NCI-H2029 treated with DMSO at 0.1 percent for 48 hours (cell line): ENCODE measurements at regions not wholly inside any gene's neighbourhood (a gene's known extent, or its start where the extent isn't known, plus 50 kb on each side); places are given as distances from the start of the nearest gene placed in this dataset.
A peak's percentile ranks its signal among the peaks of the same experiment; 100 is the strongest.
"Not testable (repeated sequence)": the region's sequence is repeated elsewhere in the genome, so short reads cannot be mapped to it uniquely, and the experiment has no call there.

Experiments
- DNase-seq: peaks from one replicate; lab custom pipeline; 2025; lab: John Stamatoyannopoulos, UW

DNA sequence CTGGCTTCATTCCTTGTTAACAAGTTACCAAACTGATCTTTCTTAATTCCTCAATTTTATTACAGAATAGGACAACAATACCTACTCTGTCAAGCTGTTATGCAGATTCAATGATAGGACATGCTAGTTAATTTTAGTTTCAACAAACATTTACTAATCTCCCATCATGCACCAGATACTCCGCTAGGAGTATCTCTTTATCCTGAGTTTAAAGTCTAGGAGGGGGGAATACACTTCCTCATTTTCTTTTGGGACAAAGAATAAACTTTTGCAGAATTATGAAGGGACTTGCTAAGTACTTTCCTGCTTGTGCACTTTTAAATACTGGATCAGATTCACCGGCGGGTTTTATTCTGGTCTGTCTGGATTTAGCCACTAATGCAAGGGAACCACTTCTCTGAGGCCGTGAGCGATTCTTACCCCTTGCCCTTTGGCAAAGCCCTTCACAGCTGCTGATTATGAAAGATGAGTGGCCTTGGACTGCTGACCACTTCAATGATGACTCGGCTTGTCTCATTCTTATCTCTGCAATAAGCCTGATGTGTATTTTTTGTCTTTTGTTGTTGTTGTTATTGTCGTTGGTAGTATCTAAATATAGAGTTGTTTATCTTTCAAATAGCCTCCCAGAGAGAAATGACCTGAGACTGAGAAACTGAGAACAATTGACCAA lies 73.9 kb downstream of the RMI1 start:
- DNase-seq, result no peak

DNA sequence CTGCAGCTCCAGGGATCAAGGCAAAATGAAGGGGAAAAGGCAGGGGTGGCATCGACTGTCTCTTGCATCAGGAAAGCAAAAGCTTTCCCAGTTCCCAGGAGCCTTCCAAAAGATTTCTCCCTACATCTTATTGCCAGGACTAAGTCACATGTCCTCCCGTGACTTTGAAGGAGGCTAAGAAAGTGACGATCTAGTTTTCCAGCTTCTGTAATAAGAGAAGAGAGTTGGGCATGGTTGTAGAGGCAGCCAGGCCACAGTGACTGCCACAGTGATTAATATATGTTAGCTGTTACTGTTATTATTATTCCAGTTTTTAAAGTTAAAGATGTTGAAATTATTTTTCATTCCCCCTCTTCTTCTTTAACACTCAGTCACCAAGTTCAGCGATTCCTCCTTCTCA lies 77.1 kb downstream of the RMI1 start:
- no peak for DNase-seq

DNA sequence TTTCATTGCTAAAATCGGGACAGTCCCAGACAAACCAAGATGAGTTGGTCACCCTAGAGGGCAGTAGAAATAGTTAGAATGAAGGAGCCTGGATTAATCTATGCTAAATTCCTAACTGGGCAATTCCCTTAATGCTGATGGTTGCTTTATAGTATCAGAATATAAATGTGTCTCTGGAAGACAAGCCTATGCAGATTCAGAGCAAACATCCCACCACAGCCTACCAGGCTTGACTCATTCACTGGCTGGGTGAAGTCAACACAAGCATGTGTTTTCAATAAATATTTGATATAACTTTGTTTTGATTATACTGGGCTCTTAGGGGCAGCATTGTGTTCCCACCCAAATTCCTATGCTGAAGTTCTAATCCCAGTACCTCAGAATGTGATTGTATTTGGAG lies 79.3 kb downstream of the RMI1 start:
- DNase-seq, result no peak

DNA sequence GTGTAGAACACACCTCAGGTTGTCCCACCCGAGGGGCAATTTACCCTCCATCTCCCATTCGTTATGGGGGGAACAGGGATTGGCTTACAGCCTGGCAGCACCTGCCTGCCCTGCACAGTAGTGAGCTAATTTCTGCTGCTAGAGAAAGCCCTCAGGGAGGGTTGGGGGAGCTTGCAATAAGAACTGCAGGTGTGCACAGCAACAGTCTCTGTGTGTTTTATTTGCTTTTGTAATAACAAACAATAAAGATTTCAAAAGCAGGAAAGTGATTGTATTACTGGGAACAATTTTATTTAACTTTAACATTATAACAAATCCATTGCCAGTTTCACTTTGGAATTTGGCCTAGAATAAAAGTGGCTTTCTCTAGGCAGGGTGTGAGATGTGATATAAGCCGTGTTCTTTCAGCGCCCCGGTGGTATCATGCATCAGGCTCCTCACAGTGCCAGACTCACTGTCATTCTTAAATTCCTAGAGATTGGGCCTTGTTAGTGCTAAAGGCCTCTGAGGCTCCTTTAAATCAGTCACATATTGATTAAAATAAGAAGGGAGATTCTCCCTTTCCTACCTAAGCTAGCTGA lies 81.1 kb downstream of the RMI1 start:
- DNase-seq, result no peak

GRCh38 chr9:84062538-84062937 lies 81.9 kb downstream of the RMI1 start:
- DNase-seq, result no peak

DNA sequence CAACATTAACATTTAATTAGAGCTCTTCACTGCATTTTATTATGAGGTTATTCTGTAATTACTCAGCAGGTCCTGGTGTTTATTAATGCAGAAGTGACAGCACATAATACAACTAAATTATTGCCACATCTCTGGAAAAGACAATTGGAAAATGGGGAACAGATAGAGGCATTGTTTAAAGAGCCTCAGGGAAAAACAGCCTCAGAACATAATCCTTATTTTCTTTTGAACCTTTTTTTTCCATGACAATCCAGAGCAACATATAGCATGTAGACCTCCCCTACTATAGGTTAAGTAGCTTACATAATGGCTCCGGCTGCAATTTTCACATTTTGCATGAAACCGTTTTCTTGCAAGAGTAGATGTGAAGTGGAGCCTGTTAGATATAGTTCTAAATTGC lies 87.2 kb downstream of the RMI1 start:
- DNase-seq, result no peak

- no peak for DNase-seq
Observed at GRCh38 chr9:84068872-84069271, 88.3 kb downstream of the RMI1 start.

DNA sequence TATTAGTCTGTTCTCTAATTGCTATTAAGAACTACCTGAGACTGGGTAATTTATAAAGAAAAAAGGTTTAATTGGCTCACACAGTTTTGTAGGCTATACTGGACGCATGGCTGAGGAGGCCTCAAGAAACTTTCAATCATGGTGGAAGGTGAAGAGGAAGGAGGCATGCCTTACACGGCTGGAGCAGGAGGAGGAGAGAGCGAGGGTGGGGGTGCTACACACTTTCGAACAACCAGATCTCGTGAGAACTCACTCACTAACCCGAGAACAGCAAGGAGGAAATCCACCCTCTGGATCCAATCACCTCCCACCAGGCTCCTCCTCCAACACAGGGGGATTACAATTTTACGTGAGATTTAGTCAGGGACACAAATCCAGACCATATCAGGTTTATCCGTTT lies 90.0 kb downstream of the RMI1 start:
- no peak for DNase-seq

DNA sequence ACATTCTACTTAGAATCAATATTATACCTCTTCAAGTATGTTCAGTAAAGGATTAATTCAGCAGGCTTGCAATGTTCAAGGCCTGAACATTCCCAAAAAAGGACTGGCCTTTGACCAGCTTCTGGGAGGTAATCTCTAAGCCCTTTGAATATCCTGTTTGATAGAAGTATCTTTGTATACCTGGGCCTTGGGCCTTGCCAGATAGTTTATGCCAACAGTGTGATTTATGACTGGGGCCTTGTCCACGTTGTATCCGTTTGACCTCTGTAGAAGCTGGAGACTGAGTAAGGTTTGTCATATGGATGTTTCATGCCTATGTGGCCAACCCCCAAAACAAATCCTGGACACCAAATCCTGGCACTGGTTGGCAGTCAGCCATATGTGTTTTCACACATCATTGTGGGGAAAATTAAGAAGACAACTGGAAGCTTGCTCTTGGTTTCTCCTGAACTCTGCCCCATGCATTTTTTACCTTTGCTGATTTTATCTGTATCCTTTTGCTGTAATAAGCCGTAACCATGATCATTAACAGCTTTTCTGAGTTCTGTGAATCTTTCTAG lies 92.1 kb downstream of the RMI1 start:
- DNase-seq, result no peak

- DNase-seq, result no peak
Observed at GRCh38 chr9:84075004-84075403, 94.4 kb downstream of the RMI1 start.

DNA sequence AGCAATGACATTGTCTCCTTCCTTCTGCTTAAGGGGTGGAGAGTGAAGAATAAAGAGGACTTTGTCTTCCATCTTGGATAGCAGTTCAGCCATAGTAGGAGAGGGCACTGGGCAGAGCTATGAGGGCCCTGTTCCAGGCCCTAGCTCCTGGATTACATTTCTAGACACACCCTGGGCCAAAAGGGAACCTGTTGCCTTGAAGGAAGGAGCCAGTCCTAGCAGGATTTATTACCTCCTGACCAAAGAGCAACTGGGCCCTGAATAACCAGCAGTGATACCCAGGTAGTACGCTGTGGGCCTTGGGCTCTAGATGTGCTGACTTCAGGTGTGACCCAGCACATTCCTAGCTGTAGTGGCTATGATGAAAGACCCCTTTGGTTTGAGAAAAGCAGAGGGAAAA lies 95.8 kb downstream of the RMI1 start:
- no peak for DNase-seq

DNA sequence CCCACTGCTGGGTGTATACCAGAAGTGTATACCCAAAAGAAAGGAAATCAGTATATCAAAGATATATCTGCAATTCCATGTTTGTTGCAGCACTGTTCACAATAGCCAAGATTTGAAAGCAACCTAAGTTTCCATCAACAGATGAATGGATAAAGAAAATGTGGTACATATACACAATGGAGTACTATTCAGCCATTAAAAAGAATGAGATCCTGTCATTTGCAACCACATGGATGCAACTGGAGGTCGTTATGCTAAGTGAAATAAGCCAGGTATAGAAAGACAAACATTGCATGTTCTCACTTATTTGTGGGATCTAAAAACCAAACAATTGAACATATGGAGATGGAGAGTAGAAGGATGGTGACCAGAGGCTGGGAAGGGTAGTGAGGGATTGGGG lies 97.2 kb downstream of the RMI1 start:
- not testable (repeated sequence) for DNase-seq

- no peak for DNase-seq
Observed at GRCh38 chr9:84079994-84080393, 99.4 kb downstream of the RMI1 start.

- DNase-seq, result no peak
Observed at GRCh38 chr9:84101964-84102632, 121.5 kb downstream of the RMI1 start.

DNA sequence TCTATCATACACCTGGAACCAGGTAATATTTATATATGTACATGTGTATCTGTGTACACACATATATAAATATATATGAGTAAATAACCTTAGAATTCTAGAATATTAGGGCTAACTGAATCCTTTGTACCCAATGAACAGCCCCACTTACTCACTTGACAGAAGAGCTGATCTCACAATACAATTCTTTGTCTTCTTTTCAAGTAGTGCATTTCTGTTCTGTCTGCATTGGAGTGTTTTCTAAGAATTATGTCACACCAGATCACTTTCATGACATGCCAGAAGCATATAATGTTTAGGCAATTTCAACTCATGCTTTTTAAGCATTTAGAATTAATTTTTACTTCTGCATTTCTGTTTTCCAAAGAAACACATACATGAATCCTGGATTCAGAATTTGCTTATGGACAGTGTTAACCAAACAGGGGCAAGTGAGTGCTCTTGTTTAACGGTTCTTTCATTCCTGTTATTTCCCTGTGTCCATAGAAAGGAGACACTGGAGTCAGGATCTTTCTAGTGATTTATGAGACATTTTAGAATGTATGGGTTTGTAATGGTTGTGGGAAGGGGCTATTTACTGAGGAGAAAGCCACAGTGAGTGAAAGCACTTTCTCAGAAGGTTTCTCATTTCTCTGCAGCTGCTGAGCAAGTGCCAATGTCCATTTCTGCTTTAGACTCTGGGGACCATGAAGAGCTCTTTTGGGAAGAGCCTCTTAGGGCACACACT lies 123.2 kb downstream of the RMI1 start:
- DNase-seq, result no peak

DNA sequence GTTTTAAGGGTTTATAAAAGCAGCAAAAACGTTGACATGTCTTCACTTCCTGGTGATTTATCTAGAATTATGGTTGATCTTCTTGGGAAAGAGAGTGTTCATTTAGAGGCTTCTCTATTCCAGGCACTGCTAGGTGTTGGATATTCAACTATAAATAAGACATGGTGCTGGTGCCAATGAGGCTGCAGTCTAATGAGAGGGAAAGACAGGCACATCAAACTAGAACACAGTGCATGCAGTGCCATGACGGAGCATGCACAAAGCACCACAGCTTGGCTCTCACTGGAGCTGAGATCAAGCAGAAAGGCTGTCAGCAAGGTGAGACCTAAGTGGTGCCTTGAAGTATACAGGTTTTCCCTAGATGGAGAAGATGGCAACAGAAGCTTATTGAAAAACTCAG lies 126.5 kb downstream of the RMI1 start:
- no peak for DNase-seq

GRCh38 chr9:84107995-84108394 lies 127.4 kb downstream of the RMI1 start:
- DNase-seq, result no peak

DNA sequence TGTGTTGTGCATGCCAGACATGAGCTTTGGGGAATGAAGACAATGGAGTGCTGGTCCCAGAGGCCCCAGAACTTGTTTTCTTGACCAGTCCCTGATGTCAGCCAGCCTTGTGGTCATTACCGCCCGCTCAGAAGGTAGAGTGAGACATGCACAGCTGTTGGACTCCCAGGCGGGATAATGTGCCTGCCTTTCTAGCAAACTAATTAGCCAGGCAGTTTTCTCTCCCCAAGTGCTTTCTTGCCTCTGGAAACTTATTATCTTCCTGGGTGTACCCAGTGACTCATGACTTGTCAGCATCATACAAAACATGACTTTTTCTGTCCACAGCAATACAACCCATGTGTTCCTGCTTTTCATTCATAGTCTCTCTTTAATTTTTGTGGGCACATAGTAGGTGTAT lies 131.1 kb downstream of the RMI1 start:
- DNase-seq, result no peak

DNA sequence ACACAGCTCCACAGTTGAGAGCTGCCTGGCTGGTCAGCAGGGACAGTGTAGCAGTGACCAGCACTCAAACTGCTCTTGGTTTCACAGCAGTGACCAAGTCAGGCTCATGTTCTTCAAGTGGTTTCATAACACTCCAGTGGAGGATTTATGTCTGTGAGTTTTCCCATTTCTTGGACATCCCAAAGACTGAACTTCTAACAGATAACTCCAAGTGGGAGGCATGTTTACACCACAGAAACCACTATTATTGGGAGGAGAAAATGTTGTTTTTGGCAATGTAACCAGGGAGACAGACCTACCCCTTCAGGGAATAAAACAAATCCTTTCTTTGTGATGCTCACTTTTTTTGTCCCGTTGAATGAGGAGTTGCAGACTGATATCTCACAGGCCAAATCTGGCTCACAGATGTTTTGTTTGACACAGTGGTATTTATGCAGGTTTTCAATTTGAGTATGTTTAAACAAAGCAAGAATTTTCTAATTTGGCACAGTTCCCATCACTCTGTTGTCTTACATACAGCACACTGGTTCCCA lies 141.5 kb downstream of the RMI1 start:
- DNase-seq, result peak; percentile 63

GRCh38 chr9:84122572-84122971 lies 142.0 kb downstream of the RMI1 start:
- DNase-seq, result no peak

GRCh38 chr9:84123648-84124406 lies 143.2 kb downstream of the RMI1 start:
- DNase-seq, result no peak

- DNase-seq, result no peak
Observed at GRCh38 chr9:84125046-84125445, 144.4 kb downstream of the RMI1 start.
